ENCODE measurements at regions not wholly inside any gene's neighbourhood (a gene's known extent, or its start where the extent isn't known, plus 50 kb on each side); places are given as distances from the start of the nearest gene placed in this dataset.

GRCh38 chr2:106963893-106964292 lies 77.9 kb upstream of the ST6GAL2 start:
- ATAC-seq: no peak
- Histone ChIP-seq H3K9me3 (no peaks in the 10 kb centered on the region), H3K4me1 (no peaks in the 10 kb centered on the region), H3K36me3 (no peaks in the 10 kb centered on the region), H3K4me3 (no peak overlapping the region), H3K27ac (no peak overlapping the region), H3K27me3 (no peaks in the 10 kb centered on the region)
- in situ Hi-C loops (cut with MboI; ENCODE audit: low sequenced_read_pairs in 4 of 4): no loop called here
- DNase-seq: no peak
- TF ChIP-seq CTCF (IDR thresholded peaks at IDR 0.05 in 4 of 5, conservative IDR thresholded peaks at IDR 0.05 in 1 of 5) (no peak), POLR2A (IDR thresholded peaks at IDR 0.05) (no peak)
- intact Hi-C loops (cut with DNase I; ENCODE audit: low total_unique reads): no loop called here

- Histone ChIP-seq H3K4me1 (no peaks in the 10 kb centered on the region), H3K27me3 (no peaks in the 10 kb centered on the region), H3K27ac (no peak overlapping the region), H3K4me3 (no peak overlapping the region), H3K36me3 (no peaks in the 10 kb centered on the region), H3K9me3 (no peaks in the 10 kb centered on the region)
- intact Hi-C loops (cut with DNase I; ENCODE audit: low total_unique reads): no loop called here
- no peak for ATAC-seq
- no peak for DNase-seq
- in situ Hi-C loops (cut with MboI; ENCODE audit: low sequenced_read_pairs in 4 of 4): no loop called here
- TF ChIP-seq CTCF (IDR thresholded peaks at IDR 0.05 in 4 of 5, conservative IDR thresholded peaks at IDR 0.05 in 1 of 5): no peak
- TF ChIP-seq POLR2A (IDR thresholded peaks at IDR 0.05): no peak
These were observed 79.6 kb upstream of the ST6GAL2 start for GRCh38 chr2:106965611-106966010.

- in situ Hi-C loops (cut with MboI; ENCODE audit: low sequenced_read_pairs in 4 of 4): no loop called here
- no peak for ATAC-seq
These were observed 83.8 kb upstream of the ST6GAL2 start for GRCh38 chr2:106969777-106970176.

GRCh38 chr2:106970471-106971261 lies 84.7 kb upstream of the ST6GAL2 start:
- Histone ChIP-seq H3K4me1 (no peaks in the 10 kb centered on the region), H3K27me3 (no peaks in the 10 kb centered on the region), H3K9me3 (no peaks in the 10 kb centered on the region), H3K4me3 (no peak overlapping the region), H3K27ac (no peak overlapping the region), H3K36me3 (no peaks in the 10 kb centered on the region)
- in situ Hi-C loops (cut with MboI; ENCODE audit: low sequenced_read_pairs in 4 of 4): no loop called here
- ATAC-seq (no peak), DNase-seq (no peak)
- intact Hi-C loops (cut with DNase I; ENCODE audit: low total_unique reads): no loop called here
- TF ChIP-seq CTCF (IDR thresholded peaks at IDR 0.05 in 4 of 5, conservative IDR thresholded peaks at IDR 0.05 in 1 of 5) (no peak), POLR2A (IDR thresholded peaks at IDR 0.05) (no peak)

More at GRCh38 chr2:106969777-106970176, 83.8 kb upstream of the ST6GAL2 start:
- Histone ChIP-seq H3K4me1 (no peaks in the 10 kb centered on the region), H3K36me3 (no peaks in the 10 kb centered on the region), H3K27ac (no peak overlapping the region), H3K27me3 (no peaks in the 10 kb centered on the region), H3K4me3 (no peak overlapping the region), H3K9me3 (no peaks in the 10 kb centered on the region)
- intact Hi-C loops (cut with DNase I; ENCODE audit: low total_unique reads): no loop called here
- no peak for DNase-seq
- TF ChIP-seq CTCF (IDR thresholded peaks at IDR 0.05 in 4 of 5, conservative IDR thresholded peaks at IDR 0.05 in 1 of 5) (no peak), POLR2A (IDR thresholded peaks at IDR 0.05) (no peak)

- Histone ChIP-seq H3K27me3 (no peaks in the 10 kb centered on the region), H3K36me3 (no peaks in the 10 kb centered on the region), H3K4me1 (no peaks in the 10 kb centered on the region), H3K4me3 (no peak overlapping the region), H3K27ac (no peak overlapping the region), H3K9me3 (no peaks in the 10 kb centered on the region)
- in situ Hi-C loops (cut with MboI; ENCODE audit: low sequenced_read_pairs in 4 of 4): no loop called here
- DNase-seq (no peak), ATAC-seq (no peak)
- TF ChIP-seq POLR2A (IDR thresholded peaks at IDR 0.05) (no peak), CTCF (IDR thresholded peaks at IDR 0.05 in 4 of 5, conservative IDR thresholded peaks at IDR 0.05 in 1 of 5) (no peak)
- intact Hi-C loops (cut with DNase I; ENCODE audit: low total_unique reads): no loop called here
These were observed 86.8 kb upstream of the ST6GAL2 start for GRCh38 chr2:106972782-106973181.

All from gastrocnemius medialis (tissue), 4 donors.